Stimulated activated naive CD8-positive, alpha-beta T cell treated with anti-CD3 and anti-CD28 coated beads, Interleukin-15, Interleukin-2, amounts not matched to agents 100 U/mL and 50 U/mL, for 24 hours (primary cell): ENCODE measurements at regions not wholly inside any gene's neighbourhood (a gene's known extent, or its start where the extent isn't known, plus 50 kb on each side); places are given as distances from the start of the nearest gene placed in this dataset.
"Not testable (repeated sequence)": the region's sequence is repeated elsewhere in the genome, so short reads cannot be mapped to it uniquely, and the experiment has no call there.

ENCODE experiments used
- ATAC-seq: fragments of 150-1000 bp; cut with Tn5 transposase; one replicate; pipeline ENCODE4 v1.10.0; 2021
- DNase-seq: peaks from one replicate; pipeline ENCODE4 v3.0.0; 2021

GRCh38 chr5:84961193-84961592 is 576.5 kb upstream of the EDIL3 start:
- no peak for ATAC-seq
- no peak for DNase-seq

DNA sequence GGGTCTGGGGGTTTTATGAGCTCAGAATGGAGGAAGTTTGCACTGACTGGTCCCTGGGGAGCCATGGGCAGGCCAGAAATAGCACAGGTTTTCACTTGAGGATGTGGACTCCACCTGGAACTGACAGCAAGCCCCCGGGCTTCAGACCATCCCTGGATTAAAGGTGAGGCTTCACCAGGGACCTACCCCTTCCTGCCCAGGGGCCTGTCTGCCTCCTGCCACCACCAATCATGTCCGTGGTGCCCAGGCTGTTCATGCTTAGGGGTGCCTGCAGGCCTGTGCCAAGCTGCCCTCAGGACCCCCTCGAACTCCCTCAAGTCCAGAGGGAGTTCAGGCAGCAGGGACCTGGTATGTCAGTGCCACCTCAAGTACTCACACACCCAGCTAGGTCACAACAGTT is 577.2 kb upstream of the EDIL3 start:
- DNase-seq (no peak), ATAC-seq (no peak)

DNA sequence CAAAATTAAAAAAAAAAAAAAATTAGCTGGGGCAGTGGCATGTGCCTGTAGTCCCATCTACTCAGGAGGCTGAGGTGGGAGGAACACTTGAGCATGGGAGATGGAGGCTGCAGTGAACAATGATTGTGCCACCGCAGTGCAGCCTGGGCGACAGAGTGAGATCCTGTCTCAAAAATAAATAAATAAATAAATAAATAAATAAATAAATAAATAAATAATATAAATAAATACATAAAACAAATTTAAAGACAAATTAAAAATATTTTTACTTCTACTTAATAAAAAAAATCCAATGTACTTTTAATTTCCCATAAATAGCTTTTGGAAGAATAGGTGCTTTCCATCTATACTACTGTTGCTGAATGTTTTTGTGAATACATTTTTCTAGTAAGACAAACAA is 598.4 kb upstream of the EDIL3 start:
- ATAC-seq = no peak
- DNase-seq = no peak

DNA sequence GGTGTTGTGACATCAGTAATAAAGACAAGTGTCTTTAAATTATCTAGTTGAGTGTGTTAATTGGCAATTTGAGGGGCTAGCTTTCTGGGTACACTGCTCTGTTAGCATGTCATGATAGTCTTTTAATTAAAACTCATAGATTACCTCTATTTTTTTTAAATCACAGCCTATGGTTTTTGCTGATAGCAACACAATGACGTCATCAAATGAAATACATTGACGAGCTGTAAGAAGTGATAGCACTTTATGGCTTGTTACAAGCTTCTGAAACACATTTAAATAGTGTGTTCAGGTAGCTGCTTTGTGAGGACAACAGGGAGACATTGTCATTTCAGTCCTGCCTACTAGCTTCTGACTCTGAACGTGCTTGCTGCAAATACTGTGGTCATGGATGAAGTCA is 600.5 kb upstream of the EDIL3 start:
- ATAC-seq (no peak), DNase-seq (no peak)

- DNase-seq = no peak
Observed at GRCh38 chr5:84986688-84987087, 602.0 kb upstream of the EDIL3 start.

DNA sequence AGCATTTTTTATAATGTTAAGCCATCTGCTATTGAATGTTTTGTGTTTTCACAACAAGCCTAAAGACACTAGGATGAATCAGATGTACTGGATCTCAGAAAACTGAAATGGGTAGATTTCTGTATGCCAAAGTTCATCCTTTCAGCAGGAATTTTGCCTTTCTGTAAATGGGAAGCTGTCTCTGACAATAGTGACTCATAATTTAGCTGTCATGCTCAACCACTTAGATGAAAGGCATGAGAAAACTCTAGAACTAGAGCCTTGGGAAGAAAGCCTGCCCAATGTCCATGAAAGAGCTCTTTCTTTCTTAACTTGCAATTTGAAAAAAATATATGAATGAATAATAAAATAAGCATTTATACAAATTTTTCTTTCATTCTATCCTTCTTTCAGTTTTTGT is 616.0 kb upstream of the EDIL3 start:
- ATAC-seq (no peak), DNase-seq (no peak)

More at GRCh38 chr5:84986688-84987087, 602.0 kb upstream of the EDIL3 start:
- no peak for ATAC-seq

GRCh38 chr5:85002026-85002425 is 617.3 kb upstream of the EDIL3 start:
- not testable (repeated sequence) for ATAC-seq, DNase-seq

DNA sequence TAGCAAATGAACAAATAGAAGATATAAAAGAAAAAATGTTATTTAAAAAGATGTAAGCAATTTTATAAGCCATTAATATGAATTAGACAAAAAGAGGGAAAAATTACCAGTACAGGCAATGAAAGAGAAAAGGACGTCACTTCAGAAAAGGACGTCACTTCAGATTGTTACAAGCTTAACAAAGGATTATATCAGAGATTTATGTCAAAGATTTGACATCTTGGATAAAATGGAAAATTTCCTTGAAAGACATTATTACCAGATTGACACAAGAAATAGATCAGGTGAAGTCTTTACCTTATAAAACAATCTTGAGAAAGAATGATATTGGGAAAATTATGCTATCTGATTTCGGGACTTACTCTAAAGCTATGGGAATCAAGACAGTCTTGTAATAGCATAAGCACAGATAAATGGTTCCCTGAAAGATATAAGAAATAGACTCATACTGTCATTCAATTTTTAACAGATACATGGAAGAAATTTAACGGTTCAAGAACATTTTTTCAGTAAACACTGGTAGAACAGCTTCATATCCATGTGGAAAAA is 625.4 kb upstream of the EDIL3 start:
- no peak for DNase-seq
- ATAC-seq = no peak

DNA sequence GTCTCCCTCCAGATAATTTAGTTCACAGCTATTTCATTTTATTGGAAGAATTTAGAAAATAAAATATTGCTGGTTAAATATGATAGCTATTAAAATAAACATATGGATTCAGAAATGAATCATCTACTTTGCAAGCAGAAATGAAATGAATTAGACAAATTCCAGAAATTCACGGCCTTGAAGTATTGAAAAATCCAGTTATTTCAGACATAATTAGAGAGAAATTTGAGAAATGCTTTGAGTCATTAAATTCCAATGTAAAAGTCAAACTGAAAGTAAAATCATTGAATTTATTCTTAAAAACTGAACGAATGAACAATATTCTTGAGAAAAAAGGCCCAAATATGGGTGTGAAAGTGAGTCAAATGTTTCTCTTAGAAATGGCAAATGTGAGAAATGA is 632.6 kb upstream of the EDIL3 start:
- no peak for DNase-seq

DNA sequence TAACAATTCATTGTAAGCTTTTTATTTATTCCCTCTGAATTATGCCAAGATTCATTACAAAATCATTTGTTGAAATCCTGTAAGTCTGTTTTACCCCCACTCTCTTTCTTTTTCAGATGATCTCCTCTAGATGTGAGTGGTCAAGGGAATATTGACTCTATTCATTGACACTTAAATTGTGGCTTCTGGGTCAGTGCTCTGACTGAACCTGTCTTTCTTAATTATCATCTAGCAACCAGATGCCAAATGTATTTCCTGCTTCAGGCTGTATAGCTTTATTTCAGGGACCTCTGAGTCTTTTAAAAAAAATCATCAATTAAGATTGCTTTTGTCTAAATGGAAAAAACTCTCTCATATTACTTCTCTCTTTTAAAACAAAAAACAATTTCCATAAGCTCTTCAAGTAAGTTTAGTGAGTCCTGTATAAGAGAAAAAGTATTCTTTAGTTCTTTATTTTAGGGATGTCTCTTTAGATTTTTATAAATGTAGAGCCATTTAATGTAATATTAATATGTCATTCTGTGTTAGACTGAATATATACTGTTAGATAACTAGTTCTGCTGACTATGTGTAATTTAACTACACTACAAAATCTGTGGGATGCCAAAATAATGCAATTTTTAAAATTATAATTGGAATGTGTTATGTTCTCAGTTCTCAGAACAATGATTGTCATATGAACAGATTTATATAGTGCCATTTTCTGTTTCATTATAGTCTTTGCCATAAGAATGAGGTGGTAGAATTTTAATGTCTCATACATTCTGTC is 645.8 kb upstream of the EDIL3 start:
- DNase-seq (no peak), ATAC-seq (no peak)

More for the DNA sequence above, 632.6 kb upstream of the EDIL3 start:
- ATAC-seq = no peak

- ATAC-seq (no peak), DNase-seq (no peak)
Observed at GRCh38 chr5:85049020-85049419, 664.3 kb upstream of the EDIL3 start.

DNA sequence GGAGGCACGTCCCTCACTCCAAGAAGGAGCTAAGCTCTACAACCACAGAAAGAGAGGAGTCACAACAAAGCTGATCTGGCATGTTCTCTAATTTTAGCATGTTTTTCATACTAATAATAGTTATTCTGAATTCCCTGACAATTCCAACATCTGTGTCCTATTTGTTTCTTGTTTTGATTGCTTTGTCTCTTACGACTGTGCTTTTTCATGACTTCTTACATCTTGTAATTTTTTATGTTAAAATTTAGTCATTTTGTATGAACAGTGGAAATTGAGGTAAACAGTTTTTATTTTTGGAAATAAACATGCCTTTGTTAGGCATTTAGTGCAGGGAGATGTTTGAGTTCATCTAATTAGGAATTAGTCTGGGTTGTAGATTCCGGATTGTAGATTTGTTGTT is 668.1 kb upstream of the EDIL3 start:
- ATAC-seq = no peak

DNA sequence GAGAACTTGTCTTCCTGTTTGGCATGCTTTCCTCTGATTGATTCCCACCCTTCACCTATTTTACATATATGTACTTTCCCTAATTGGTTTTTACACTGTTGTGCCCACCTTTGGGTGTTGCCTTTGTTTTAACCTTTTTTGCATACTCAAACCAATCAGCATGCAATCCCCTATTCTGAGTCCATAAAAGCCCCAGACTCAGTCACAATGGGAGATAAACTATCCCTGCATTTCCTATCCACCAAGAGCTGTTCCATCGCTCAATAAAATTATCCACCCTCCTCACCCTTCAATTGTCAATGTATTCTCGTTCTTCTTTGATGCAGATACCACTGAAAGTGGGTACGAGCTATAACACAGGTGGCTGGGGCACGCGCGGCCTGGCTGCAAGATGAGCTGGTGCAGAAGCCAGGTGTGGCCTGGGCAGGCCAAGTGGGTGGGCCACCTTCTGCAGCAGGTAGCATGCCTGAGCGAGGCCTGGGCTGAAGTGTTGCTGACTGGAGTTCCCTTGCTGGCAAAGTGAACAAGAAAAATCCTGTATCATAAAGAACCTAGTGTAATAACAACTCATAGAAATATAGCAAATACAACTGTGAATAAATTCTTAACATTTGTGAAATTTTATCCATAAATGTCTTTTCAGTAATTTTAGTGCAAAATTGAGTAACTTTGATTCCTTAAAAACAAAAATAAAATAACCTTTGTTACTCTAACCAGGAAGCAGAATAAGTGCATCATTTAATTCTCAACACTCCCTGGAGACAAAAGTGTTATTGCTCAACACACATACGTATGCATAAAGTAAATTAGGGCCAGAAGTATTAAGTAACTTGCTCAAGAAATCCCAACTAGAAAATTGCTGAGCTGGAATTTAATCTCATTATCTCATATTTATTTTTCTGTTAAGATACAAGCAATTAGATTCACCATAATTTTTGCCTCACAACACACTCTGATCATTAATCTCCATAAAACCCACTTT is 685.3 kb upstream of the EDIL3 start:
- DNase-seq = no peak
- ATAC-seq = no peak

More for the DNA sequence above, 668.1 kb upstream of the EDIL3 start:
- DNase-seq = no peak

DNA sequence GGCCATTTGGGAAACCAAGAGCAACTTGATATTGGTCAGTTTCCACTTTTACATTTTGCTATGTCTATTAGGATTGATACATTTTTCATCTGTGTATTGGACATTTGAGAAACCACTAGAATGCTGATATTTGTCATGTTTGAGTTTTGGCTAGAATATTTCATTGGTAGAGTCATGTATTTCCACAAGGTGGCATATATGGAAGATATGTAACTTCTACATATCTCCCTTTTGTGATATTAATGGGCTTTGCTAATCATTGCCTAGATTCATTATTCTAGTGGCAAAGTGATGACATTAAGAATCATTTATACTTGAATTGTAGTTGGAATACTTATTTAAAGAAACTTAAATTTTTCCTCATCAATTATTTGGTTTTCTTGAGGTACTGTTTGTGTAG is 692.9 kb upstream of the EDIL3 start:
- ATAC-seq (no peak), DNase-seq (no peak)

DNA sequence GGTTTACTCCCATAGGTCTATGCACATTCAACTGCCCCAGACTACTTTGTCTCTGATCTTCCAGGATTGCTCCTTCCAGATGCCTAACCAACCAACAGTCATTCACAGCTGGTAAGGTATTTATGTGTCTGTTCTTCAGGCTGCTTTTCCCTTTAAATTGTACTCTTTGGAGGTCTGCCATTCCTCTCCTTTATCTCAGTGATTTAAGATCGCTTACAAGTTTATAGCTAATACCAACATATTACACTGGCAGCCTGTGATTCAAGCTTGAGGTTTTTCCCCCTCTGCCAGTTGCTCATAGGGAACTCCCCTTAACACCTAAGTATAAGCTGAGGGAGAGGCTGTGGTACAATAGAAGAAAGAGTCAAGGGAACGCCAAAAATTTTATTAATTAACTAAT is 711.7 kb upstream of the EDIL3 start:
- DNase-seq = no peak
- no peak for ATAC-seq

GRCh38 chr5:85108471-85108870 is 723.8 kb upstream of the EDIL3 start:
- ATAC-seq (no peak), DNase-seq (no peak)

- ATAC-seq (no peak), DNase-seq (no peak)
Observed at GRCh38 chr5:85109616-85110015, 724.9 kb upstream of the EDIL3 start.

DNA sequence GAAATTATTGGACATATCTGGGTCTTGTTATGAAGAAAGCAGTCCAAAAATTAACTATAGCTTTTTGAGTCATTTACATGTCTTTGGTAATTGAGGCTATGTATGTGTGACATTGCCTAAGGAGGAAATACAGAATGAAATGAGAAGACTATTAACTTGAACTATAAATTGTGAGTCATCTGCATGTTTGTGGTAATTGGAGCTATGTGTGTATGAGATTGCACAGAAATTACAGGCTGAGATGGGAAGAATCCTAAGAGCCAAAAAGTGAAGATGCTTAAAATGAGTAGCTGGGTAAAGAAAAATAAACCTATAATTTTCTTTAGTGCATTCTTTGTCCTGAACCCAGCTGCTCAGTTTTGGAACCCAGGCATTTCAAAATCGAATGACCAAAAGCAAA is 747.6 kb upstream of the EDIL3 start:
- ATAC-seq = no peak
- no peak for DNase-seq

GRCh38 chr5:85140471-85140870 is 755.8 kb upstream of the EDIL3 start:
- DNase-seq = no peak
- no peak for ATAC-seq

- DNase-seq (no peak), ATAC-seq (no peak)
Observed at GRCh38 chr5:85143138-85143537, 758.5 kb upstream of the EDIL3 start.

- ATAC-seq (no peak), DNase-seq (no peak)
Observed at GRCh38 chr5:85148701-85149100, 764.0 kb upstream of the EDIL3 start.

GRCh38 chr5:85159395-85159794 is 774.7 kb upstream of the EDIL3 start:
- DNase-seq (no peak), ATAC-seq (no peak)

DNA sequence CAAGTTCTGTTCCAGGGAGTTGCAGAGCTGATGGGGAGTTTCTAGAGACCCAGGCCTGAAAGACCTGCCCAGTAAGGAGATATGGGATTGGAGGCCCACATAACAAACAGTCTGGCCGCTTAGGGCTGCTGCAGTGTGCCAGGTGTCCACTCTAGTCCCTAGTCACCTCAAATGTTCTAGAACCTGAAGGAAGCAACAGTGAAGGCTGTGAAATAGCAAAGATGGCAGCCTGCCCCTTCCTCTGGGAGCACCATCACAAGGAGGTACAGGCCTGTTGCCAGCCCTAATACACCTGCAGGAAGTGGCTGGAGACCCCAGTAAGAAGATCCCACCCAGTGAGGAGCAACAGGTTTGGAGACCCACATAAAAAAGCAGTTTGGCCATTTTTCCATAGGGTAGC is 783.8 kb upstream of the EDIL3 start:
- no peak for DNase-seq
- no peak for ATAC-seq
